ENCODE measurements at regions not wholly inside any gene's neighbourhood (a gene's known extent, or its start where the extent isn't known, plus 50 kb on each side); places are given as distances from the start of the nearest gene placed in this dataset.

DNA sequence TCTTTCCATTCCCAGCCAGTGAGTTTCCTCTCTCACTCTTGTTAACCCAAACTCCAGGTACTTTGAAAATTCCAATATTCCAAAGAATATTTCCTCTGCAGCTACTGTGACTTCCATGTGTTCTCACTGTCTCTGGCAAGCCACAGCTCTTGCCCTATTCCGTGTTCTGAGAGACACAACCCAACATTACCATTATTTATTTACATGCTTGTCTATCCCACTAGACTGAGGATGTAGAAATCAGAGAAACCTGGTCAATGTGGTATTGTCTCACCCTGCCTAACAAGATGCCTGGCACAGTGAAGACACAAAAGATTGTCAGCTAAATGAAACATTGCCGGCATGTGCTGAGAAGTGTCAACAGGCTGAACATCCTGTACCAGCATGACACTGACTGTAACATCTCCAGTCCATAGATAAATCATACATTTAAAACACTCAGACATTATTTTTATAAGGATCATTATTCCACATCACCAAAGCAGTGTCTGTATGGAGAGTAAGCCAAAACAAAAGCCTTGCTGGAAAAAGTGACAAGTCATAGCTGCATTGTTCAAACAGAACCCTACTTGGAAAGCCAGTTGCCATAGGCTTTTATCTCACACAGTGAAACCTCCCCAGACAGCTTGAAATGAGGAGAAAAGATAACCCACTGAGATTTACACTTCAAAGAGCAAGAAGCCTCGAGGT, 72.3 kb downstream of the SIPA1L2 start (continued):
- TF ChIP-seq, protein P1, sequence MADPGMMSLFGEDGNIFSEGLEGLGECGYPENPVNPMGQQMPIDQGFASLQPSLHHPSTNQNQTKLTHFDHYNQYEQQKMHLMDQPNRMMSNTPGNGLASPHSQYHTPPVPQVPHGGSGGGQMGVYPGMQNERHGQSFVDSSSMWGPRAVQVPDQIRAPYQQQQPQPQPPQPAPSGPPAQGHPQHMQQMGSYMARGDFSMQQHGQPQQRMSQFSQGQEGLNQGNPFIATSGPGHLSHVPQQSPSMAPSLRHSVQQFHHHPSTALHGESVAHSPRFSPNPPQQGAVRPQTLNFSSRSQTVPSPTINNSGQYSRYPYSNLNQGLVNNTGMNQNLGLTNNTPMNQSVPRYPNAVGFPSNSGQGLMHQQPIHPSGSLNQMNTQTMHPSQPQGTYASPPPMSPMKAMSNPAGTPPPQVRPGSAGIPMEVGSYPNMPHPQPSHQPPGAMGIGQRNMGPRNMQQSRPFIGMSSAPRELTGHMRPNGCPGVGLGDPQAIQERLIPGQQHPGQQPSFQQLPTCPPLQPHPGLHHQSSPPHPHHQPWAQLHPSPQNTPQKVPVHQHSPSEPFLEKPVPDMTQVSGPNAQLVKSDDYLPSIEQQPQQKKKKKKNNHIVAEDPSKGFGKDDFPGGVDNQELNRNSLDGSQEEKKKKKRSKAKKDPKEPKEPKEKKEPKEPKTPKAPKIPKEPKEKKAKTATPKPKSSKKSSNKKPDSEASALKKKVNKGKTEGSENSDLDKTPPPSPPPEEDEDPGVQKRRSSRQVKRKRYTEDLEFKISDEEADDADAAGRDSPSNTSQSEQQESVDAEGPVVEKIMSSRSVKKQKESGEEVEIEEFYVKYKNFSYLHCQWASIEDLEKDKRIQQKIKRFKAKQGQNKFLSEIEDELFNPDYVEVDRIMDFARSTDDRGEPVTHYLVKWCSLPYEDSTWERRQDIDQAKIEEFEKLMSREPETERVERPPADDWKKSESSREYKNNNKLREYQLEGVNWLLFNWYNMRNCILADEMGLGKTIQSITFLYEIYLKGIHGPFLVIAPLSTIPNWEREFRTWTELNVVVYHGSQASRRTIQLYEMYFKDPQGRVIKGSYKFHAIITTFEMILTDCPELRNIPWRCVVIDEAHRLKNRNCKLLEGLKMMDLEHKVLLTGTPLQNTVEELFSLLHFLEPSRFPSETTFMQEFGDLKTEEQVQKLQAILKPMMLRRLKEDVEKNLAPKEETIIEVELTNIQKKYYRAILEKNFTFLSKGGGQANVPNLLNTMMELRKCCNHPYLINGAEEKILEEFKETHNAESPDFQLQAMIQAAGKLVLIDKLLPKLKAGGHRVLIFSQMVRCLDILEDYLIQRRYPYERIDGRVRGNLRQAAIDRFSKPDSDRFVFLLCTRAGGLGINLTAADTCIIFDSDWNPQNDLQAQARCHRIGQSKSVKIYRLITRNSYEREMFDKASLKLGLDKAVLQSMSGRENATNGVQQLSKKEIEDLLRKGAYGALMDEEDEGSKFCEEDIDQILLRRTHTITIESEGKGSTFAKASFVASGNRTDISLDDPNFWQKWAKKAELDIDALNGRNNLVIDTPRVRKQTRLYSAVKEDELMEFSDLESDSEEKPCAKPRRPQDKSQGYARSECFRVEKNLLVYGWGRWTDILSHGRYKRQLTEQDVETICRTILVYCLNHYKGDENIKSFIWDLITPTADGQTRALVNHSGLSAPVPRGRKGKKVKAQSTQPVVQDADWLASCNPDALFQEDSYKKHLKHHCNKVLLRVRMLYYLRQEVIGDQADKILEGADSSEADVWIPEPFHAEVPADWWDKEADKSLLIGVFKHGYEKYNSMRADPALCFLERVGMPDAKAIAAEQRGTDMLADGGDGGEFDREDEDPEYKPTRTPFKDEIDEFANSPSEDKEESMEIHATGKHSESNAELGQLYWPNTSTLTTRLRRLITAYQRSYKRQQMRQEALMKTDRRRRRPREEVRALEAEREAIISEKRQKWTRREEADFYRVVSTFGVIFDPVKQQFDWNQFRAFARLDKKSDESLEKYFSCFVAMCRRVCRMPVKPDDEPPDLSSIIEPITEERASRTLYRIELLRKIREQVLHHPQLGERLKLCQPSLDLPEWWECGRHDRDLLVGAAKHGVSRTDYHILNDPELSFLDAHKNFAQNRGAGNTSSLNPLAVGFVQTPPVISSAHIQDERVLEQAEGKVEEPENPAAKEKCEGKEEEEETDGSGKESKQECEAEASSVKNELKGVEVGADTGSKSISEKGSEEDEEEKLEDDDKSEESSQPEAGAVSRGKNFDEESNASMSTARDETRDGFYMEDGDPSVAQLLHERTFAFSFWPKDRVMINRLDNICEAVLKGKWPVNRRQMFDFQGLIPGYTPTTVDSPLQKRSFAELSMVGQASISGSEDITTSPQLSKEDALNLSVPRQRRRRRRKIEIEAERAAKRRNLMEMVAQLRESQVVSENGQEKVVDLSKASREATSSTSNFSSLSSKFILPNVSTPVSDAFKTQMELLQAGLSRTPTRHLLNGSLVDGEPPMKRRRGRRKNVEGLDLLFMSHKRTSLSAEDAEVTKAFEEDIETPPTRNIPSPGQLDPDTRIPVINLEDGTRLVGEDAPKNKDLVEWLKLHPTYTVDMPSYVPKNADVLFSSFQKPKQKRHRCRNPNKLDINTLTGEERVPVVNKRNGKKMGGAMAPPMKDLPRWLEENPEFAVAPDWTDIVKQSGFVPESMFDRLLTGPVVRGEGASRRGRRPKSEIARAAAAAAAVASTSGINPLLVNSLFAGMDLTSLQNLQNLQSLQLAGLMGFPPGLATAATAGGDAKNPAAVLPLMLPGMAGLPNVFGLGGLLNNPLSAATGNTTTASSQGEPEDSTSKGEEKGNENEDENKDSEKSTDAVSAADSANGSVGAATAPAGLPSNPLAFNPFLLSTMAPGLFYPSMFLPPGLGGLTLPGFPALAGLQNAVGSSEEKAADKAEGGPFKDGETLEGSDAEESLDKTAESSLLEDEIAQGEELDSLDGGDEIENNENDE (IDR thresholded peaks at IDR 0.05; ENCODE audit: low read depth, low read length): no peak
- TF ChIP-seq ZNF436 (CRISPR knock-in tag; IDR thresholded peaks at IDR 0.05): no peak
- TF ChIP-seq ZFP1 (CRISPR knock-in tag; IDR thresholded peaks at IDR 0.05): no peak
- no peak for TF ChIP-seq JUND (IDR thresholded peaks at IDR 0.05; ENCODE audit: borderline replicate concordance, low read depth, low read length)
- no peak for TF ChIP-seq JUND (tag; IDR thresholded peaks at IDR 0.05; ENCODE audit: borderline replicate concordance, low read depth, low read length)
- TF ChIP-seq, protein P2, sequence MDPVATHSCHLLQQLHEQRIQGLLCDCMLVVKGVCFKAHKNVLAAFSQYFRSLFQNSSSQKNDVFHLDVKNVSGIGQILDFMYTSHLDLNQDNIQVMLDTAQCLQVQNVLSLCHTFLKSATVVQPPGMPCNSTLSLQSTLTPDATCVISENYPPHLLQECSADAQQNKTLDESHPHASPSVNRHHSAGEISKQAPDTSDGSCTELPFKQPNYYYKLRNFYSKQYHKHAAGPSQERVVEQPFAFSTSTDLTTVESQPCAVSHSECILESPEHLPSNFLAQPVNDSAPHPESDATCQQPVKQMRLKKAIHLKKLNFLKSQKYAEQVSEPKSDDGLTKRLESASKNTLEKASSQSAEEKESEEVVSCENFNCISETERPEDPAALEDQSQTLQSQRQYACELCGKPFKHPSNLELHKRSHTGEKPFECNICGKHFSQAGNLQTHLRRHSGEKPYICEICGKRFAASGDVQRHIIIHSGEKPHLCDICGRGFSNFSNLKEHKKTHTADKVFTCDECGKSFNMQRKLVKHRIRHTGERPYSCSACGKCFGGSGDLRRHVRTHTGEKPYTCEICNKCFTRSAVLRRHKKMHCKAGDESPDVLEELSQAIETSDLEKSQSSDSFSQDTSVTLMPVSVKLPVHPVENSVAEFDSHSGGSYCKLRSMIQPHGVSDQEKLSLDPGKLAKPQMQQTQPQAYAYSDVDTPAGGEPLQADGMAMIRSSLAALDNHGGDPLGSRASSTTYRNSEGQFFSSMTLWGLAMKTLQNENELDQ (CRISPR knock-in tag; IDR thresholded peaks at IDR 0.05; ENCODE audit: borderline replicate concordance): no peak
- TF ChIP-seq ZNF282 (CRISPR knock-in tag; IDR thresholded peaks at IDR 0.05): no peak

Measured in K562 (cell line).